ENCODE measurements at regions not wholly inside any gene's neighbourhood (a gene's known extent, or its start where the extent isn't known, plus 50 kb on each side); places are given as distances from the start of the nearest gene placed in this dataset.
"Not testable (repeated sequence)": the region's sequence is repeated elsewhere in the genome, so short reads cannot be mapped to it uniquely, and the experiment has no call there.

- POLR2A ChIA-PET; H3K27me3 ChIP-seq (ENCODE audit: control insufficient read depth in 1 of 2, insufficient read depth in 2 of 2, low read length in 2 of 2); H4K20me1 ChIP-seq (ENCODE audit: insufficient read depth, low read length); H3K27ac ChIP-seq (ENCODE audit: extremely low read length, insufficient read depth, low read length); H2AFZ ChIP-seq (ENCODE audit: low read length); intact Hi-C loops (cut with micrococcal nuclease; ENCODE audit: unreplicated experiment); H3K9me3 ChIP-seq (ENCODE audit: low read length); H3K4me2 ChIP-seq (ENCODE audit: low read depth, low read length); H3K4me1 ChIP-seq (ENCODE audit: insufficient read depth, low read length); FAIRE-seq; DNase-seq (ENCODE audit: low spot score); CTCF ChIA-PET (ENCODE audit: low intra/inter-chr PET ratio, low total read pairs); H3K79me2 ChIP-seq (ENCODE audit: insufficient read depth, low read length); in situ Hi-C loops (cut with HindIII; ENCODE audit: extremely low pct_ligation_motif_present, low pct_unique_long_range_greater_than_20kb); ATAC-seq; H3K4me3 ChIP-seq (replicated peaks in 1 of 3; ENCODE audit: insufficient read depth in 1 of 3, low read depth in 2 of 3, low read length in 3 of 3); H3K36me3 ChIP-seq (replicated peaks in 1 of 2; ENCODE audit: control insufficient read depth in 1 of 2, insufficient read depth in 2 of 2, low read length in 2 of 2); H3K9ac ChIP-seq (ENCODE audit: insufficient read depth, low read depth, low read length); BruUV-seq (replicated peaks): not testable (repeated sequence)
- 15% methylated on average over 3 of the region's 4 CpGs for WGBS (ENCODE audit: low lambda C conversion rate)
These were observed 409.2 kb upstream of the WSB1 start for GRCh38 chr17:26884741-26885059.

GRCh38 chr17:26885244-26885970 lies 408.5 kb upstream of the WSB1 start:
- not testable (repeated sequence) for H3K27me3 ChIP-seq (ENCODE audit: control insufficient read depth in 1 of 2, insufficient read depth in 2 of 2, low read length in 2 of 2)

More at GRCh38 chr17:26885244-26885970, 408.5 kb upstream of the WSB1 start:
- POLR2A ChIA-PET; intact Hi-C loops (cut with micrococcal nuclease; ENCODE audit: unreplicated experiment); in situ Hi-C loops (cut with HindIII; ENCODE audit: extremely low pct_ligation_motif_present, low pct_unique_long_range_greater_than_20kb); H3K4me1 ChIP-seq (ENCODE audit: insufficient read depth, low read length); H3K9me3 ChIP-seq (ENCODE audit: low read length); H3K4me2 ChIP-seq (ENCODE audit: low read depth, low read length); BruUV-seq (replicated peaks); H3K4me3 ChIP-seq (replicated peaks in 1 of 3; ENCODE audit: insufficient read depth in 1 of 3, low read depth in 2 of 3, low read length in 3 of 3); H3K36me3 ChIP-seq (replicated peaks in 1 of 2; ENCODE audit: control insufficient read depth in 1 of 2, insufficient read depth in 2 of 2, low read length in 2 of 2); H3K79me2 ChIP-seq (ENCODE audit: insufficient read depth, low read length); H4K20me1 ChIP-seq (ENCODE audit: insufficient read depth, low read length); DNase-seq (ENCODE audit: low spot score); FAIRE-seq; H3K27ac ChIP-seq (ENCODE audit: extremely low read length, insufficient read depth, low read length); H2AFZ ChIP-seq (ENCODE audit: low read length); H3K9ac ChIP-seq (ENCODE audit: insufficient read depth, low read depth, low read length); CTCF ChIA-PET (ENCODE audit: low intra/inter-chr PET ratio, low total read pairs): not testable (repeated sequence)
- 24% methylated on average over 8 of the region's 8 CpGs for WGBS (ENCODE audit: low lambda C conversion rate)
- peak; percentile 31; the same call in 2 of the 3 replicates for ATAC-seq
